AML-193 (cell line): ENCODE measurements at regions not wholly inside any gene's neighbourhood (a gene's known extent, or its start where the extent isn't known, plus 50 kb on each side); places are given as distances from the start of the nearest gene placed in this dataset.

ENCODE experiments used
- DNase-seq, 2 experiments: peaks; one replicate each; lab custom pipeline; 2025; lab: John Stamatoyannopoulos, UW

GRCh38 chr10:10813656-10814055 lies 204.0 kb upstream of the CELF2 start:
- no peak for DNase-seq

GRCh38 chr10:10814069-10814468 lies 203.6 kb upstream of the CELF2 start:
- DNase-seq: no peak

- DNase-seq: no peak
Observed at GRCh38 chr10:10816447-10816846, 201.2 kb upstream of the CELF2 start.

GRCh38 chr10:10817609-10818008 lies 200.1 kb upstream of the CELF2 start:
- no peak for DNase-seq

GRCh38 chr10:10818082-10818481 lies 199.6 kb upstream of the CELF2 start:
- DNase-seq: no peak

- DNase-seq: no peak
Observed at GRCh38 chr10:10819206-10819856, 198.3 kb upstream of the CELF2 start.

GRCh38 chr10:10821926-10822325 lies 195.7 kb upstream of the CELF2 start:
- DNase-seq: no peak

GRCh38 chr10:10824591-10825148 lies 193.0 kb upstream of the CELF2 start:
- DNase-seq: no peak

GRCh38 chr10:10826125-10826524 lies 191.5 kb upstream of the CELF2 start:
- DNase-seq: no peak

- no peak for DNase-seq
Observed at GRCh38 chr10:10828623-10829022, 189.0 kb upstream of the CELF2 start.

- no peak for DNase-seq
Observed at GRCh38 chr10:10829576-10829975, 188.1 kb upstream of the CELF2 start.

GRCh38 chr10:10830293-10830986 lies 187.2 kb upstream of the CELF2 start:
- no peak for DNase-seq

GRCh38 chr10:10831085-10831484 lies 186.6 kb upstream of the CELF2 start:
- no peak for DNase-seq

GRCh38 chr10:10833955-10834354 lies 183.7 kb upstream of the CELF2 start:
- DNase-seq: no peak

- no peak for DNase-seq
Observed at GRCh38 chr10:10844251-10844650, 173.4 kb upstream of the CELF2 start.

- DNase-seq: no peak
Observed at GRCh38 chr10:10845185-10845584, 172.5 kb upstream of the CELF2 start.

GRCh38 chr10:10845826-10846503 lies 171.7 kb upstream of the CELF2 start:
- no peak for DNase-seq

GRCh38 chr10:10846504-10846900 lies 171.2 kb upstream of the CELF2 start:
- DNase-seq: no peak

- DNase-seq: no peak
Observed at GRCh38 chr10:10847387-10847786, 170.3 kb upstream of the CELF2 start.

GRCh38 chr10:10848488-10849111 lies 169.1 kb upstream of the CELF2 start:
- no peak for DNase-seq

- DNase-seq: no peak
Observed at GRCh38 chr10:10849306-10849705, 168.4 kb upstream of the CELF2 start.

- no peak for DNase-seq
Observed at GRCh38 chr10:10850214-10850613, 167.5 kb upstream of the CELF2 start.

- no peak for DNase-seq
Observed at GRCh38 chr10:10852464-10852863, 165.2 kb upstream of the CELF2 start.
